Keratinocyte (primary cell): ENCODE measurements at regions not wholly inside any gene's neighbourhood (a gene's known extent, or its start where the extent isn't known, plus 50 kb on each side); places are given as distances from the start of the nearest gene placed in this dataset.

Experiments used
- DNase-seq: peaks from one replicate; pipeline ENCODE4 v3.0.0-alpha.2; 2011; ENCODE audit warnings: low read depth, missing footprints, low spot score
- FAIRE-seq: peaks from 2 replicates; lab custom pipeline; 2011; peaks lifted over from hg19 to GRCh38; lab: Jason Lieb, UNC
- H2AFZ ChIP-seq: 2 replicates; pipeline ENCODE4 v1.6.0; 2012; ENCODE audit warnings: low read length, control low read depth, inconsistent platforms; ENCODE audit not compliant: control insufficient read depth
- H3K27ac ChIP-seq: 2 replicates; pipeline ENCODE4 v1.5.1; 2011; ENCODE audit warnings: low read length; ENCODE audit not compliant: control insufficient read depth, insufficient read depth
- H3K27me3 ChIP-seq: 3 replicates; pipeline ENCODE4 v1.6.0; 2011; ENCODE audit warnings: low read length; ENCODE audit not compliant: control insufficient read depth, insufficient read depth; ENCODE audit errors: extremely low read depth
- H3K36me3 ChIP-seq, 2 experiments: 2 replicates in 1 of 2; 3 replicates in 1 of 2; pipeline ENCODE4 v1.5.1; 2011; ENCODE audit warnings: low read length in 2 of 2, mild to moderate bottlenecking in 1 of 2; ENCODE audit not compliant: control insufficient read depth in 2 of 2, insufficient read depth in 2 of 2; ENCODE audit errors: extremely low read depth in 1 of 2
- H3K4me1 ChIP-seq: 3 replicates; pipeline ENCODE4 v1.5.1; 2011; ENCODE audit warnings: low read length; ENCODE audit not compliant: control insufficient read depth, insufficient read depth; ENCODE audit errors: extremely low read depth
- H3K4me2 ChIP-seq: 3 replicates; pipeline ENCODE4 v1.6.0; 2011; ENCODE audit warnings: low read depth, low read length; ENCODE audit not compliant: control insufficient read depth, insufficient read depth; ENCODE audit errors: extremely low read depth
- H3K4me3 ChIP-seq, 3 experiments: fragments of 200-600 bp in 1 of 3; sonication (generic) in 1 of 3; 2 replicates in 2 of 3; 3 replicates in 1 of 3; pipeline ENCODE4 v1.5.1; 2011 to 2016; ENCODE audit warnings: low read length in 3 of 3, mild to moderate bottlenecking in 3 of 3, control low read depth in 2 of 3, inconsistent platforms in 1 of 3, low read depth in 1 of 3, mixed read lengths in 1 of 3, mixed run types in 1 of 3, moderate library complexity in 1 of 3; ENCODE audit not compliant: control insufficient read depth in 2 of 3, insufficient read depth in 2 of 3; ENCODE audit errors: extremely low read depth in 1 of 3
- H3K79me2 ChIP-seq: 2 replicates; pipeline ENCODE4 v1.6.0; 2012; ENCODE audit warnings: low read length; ENCODE audit not compliant: control insufficient read depth, insufficient read depth
- H3K9ac ChIP-seq: 3 replicates; pipeline ENCODE4 v1.6.0; 2011; ENCODE audit warnings: low read length; ENCODE audit not compliant: control insufficient read depth, insufficient read depth; ENCODE audit errors: extremely low read depth
- H3K9me1 ChIP-seq: 3 replicates; pipeline ENCODE4 v1.6.0; 2011; ENCODE audit warnings: low read length; ENCODE audit not compliant: control insufficient read depth, insufficient read depth; ENCODE audit errors: extremely low read depth
- H3K9me3 ChIP-seq: 2 replicates; pipeline ENCODE4 v1.5.1; 2012; ENCODE audit warnings: low read depth, low read length; ENCODE audit not compliant: control insufficient read depth
- H4K20me1 ChIP-seq: 3 replicates; pipeline ENCODE4 v1.6.0; 2011; ENCODE audit warnings: low read length; ENCODE audit not compliant: control insufficient read depth, insufficient read depth; ENCODE audit errors: extremely low read depth
- CTCF ChIP-seq, 3 experiments: IDR thresholded peaks in 1 of 3; conservative IDR thresholded peaks in 1 of 3; optimal IDR thresholded peaks in 1 of 3; 2 replicates in 2 of 3; 3 replicates in 1 of 3; pipeline versions ENCODE3 to v1.5.1; 2011; ENCODE audit warnings: low read length in 3 of 3, mild to moderate bottlenecking in 3 of 3, moderate library complexity in 2 of 3, control low read depth in 1 of 3, inconsistent platforms in 1 of 3; ENCODE audit not compliant: insufficient read depth in 2 of 3; ENCODE audit errors: extremely low read depth in 1 of 3
- EZH2 ChIP-seq: IDR thresholded peaks from one replicate; pipeline ENCODE4 v1.6.1; 2012; ENCODE audit warnings: inconsistent platforms, mild to moderate bottlenecking, low read length, moderate library complexity
- dilution Hi-C: fragments of 300-500 bp; cut with MboI; formaldehyde crosslinking; loops from one replicate; pipeline ENCODE4 v1.7.0; 2020; ENCODE audit warnings: low sequenced_read_pairs; ENCODE audit not compliant: extremely low pct_ligation_motif_present

GRCh38 chr7:67729771-67730170 lies 733.1 kb downstream of the TYW1 start:
- H2AFZ ChIP-seq: no peak overlapping the region
- DNase-seq (no peak), FAIRE-seq (no peak)
- no peak overlapping the region for H3K9ac ChIP-seq
- no peaks in the 10 kb centered on the region for H3K36me3 ChIP-seq
- H4K20me1 ChIP-seq: no peaks in the 10 kb centered on the region
- H3K27ac ChIP-seq: no peak overlapping the region
- no peaks in the 10 kb centered on the region for H3K4me1 ChIP-seq
- H3K9me1 ChIP-seq: no peaks in the 10 kb centered on the region
- H3K27me3 ChIP-seq: no peaks in the 10 kb centered on the region
- no peaks in the 10 kb centered on the region for H3K9me3 ChIP-seq
- TF ChIP-seq CTCF (optimal IDR thresholded peaks at IDR 0.05 in 1 of 3, IDR thresholded peaks at IDR 0.05 in 1 of 3, conservative IDR thresholded peaks at IDR 0.05 in 1 of 3; ENCODE audit: extremely low read depth in 1 of 3, insufficient read depth in 2 of 3, low read length in 3 of 3): no peak
- TF ChIP-seq EZH2: no peak
- dilution Hi-C loops: no loop called here
- H3K79me2 ChIP-seq: no peaks in the 10 kb centered on the region
- H3K4me2 ChIP-seq: no peak overlapping the region
- no peak overlapping the region for H3K4me3 ChIP-seq

GRCh38 chr7:67731704-67732103 lies 735.1 kb downstream of the TYW1 start:
- DNase-seq (no peak), FAIRE-seq (no peak)
- no peak overlapping the region for H3K4me2 ChIP-seq
- H3K79me2 ChIP-seq: no peaks in the 10 kb centered on the region
- no peaks in the 10 kb centered on the region for H3K27me3 ChIP-seq
- no peaks in the 10 kb centered on the region for H3K36me3 ChIP-seq
- dilution Hi-C loops: no loop called here
- no peak overlapping the region for H3K27ac ChIP-seq
- no peak overlapping the region for H2AFZ ChIP-seq
- no peaks in the 10 kb centered on the region for H4K20me1 ChIP-seq
- H3K4me1 ChIP-seq: no peaks in the 10 kb centered on the region
- no peak for TF ChIP-seq EZH2
- TF ChIP-seq CTCF (optimal IDR thresholded peaks at IDR 0.05 in 1 of 3, IDR thresholded peaks at IDR 0.05 in 1 of 3, conservative IDR thresholded peaks at IDR 0.05 in 1 of 3; ENCODE audit: extremely low read depth in 1 of 3, insufficient read depth in 2 of 3, low read length in 3 of 3): no peak
- H3K9me1 ChIP-seq: no peaks in the 10 kb centered on the region
- H3K4me3 ChIP-seq: no peak overlapping the region
- H3K9ac ChIP-seq: no peak overlapping the region
- H3K9me3 ChIP-seq: no peaks in the 10 kb centered on the region
